ENCODE measurements at regions not wholly inside any gene's neighbourhood (a gene's known extent, or its start where the extent isn't known, plus 50 kb on each side); places are given as distances from the start of the nearest gene placed in this dataset.

DNA sequence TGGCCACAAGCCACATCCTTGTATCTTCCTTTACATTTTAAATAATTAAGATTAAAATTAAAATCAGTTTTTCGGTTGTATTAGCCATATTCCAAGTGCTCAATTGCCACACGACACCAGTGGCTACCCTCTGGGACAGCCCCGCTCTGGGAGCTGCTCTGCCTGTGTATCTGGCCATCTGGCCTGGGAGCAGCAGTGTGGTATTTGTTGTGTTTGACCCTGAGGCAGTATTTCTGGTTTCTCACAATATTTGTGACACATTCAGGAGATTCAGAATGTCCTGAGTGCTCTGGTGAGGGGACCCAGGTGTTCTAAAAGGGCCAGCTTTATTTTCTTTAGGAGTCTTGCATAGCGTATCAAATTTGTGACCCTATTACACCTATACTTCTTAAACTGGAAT is 179.0 kb downstream of the SUCLA2 start:
- Mint-ChIP-seq H3K27me3 (ENCODE audit: low read depth in 2 of 2) (no peaks in the 10 kb centered on the region), H3K9me3 (peaks cover 2 to 6% of the 10 kb centered on the region in 2 donors), H3K4me3 (no peak overlapping the region), H3K36me3 (no peaks in the 10 kb centered on the region), H3K27ac (no peak overlapping the region), H3K4me1 (no peaks in the 10 kb centered on the region)
- Histone ChIP-seq H3K4me3 (ENCODE audit: low read length) (no peak overlapping the region), H3K4me1 (ENCODE audit: control insufficient read depth, insufficient read depth, low read length) (no peaks in the 10 kb centered on the region), H3K27me3 (ENCODE audit: control insufficient read depth, insufficient read depth, low read length) (no peaks in the 10 kb centered on the region), H3K27ac (ENCODE audit: low read length) (no peak overlapping the region), H3K36me3 (ENCODE audit: control insufficient read depth, insufficient read depth, low read length) (no peaks in the 10 kb centered on the region), H3K9me3 (ENCODE audit: control insufficient read depth, insufficient read depth, low read length) (peaks cover 3% of the 10 kb centered on the region)
- intact Hi-C loops (cut with micrococcal nuclease) = no loop called here
- no peak for ATAC-seq
- DNase-seq = no peak
- TF ChIP-seq, protein P1, sequence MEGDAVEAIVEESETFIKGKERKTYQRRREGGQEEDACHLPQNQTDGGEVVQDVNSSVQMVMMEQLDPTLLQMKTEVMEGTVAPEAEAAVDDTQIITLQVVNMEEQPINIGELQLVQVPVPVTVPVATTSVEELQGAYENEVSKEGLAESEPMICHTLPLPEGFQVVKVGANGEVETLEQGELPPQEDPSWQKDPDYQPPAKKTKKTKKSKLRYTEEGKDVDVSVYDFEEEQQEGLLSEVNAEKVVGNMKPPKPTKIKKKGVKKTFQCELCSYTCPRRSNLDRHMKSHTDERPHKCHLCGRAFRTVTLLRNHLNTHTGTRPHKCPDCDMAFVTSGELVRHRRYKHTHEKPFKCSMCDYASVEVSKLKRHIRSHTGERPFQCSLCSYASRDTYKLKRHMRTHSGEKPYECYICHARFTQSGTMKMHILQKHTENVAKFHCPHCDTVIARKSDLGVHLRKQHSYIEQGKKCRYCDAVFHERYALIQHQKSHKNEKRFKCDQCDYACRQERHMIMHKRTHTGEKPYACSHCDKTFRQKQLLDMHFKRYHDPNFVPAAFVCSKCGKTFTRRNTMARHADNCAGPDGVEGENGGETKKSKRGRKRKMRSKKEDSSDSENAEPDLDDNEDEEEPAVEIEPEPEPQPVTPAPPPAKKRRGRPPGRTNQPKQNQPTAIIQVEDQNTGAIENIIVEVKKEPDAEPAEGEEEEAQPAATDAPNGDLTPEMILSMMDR (IDR thresholded peaks at IDR 0.05) = no peak
- WGBS (ENCODE audit: insufficient coverage) = 92% methylated on average over 4 of the region's 4 CpGs

DNA sequence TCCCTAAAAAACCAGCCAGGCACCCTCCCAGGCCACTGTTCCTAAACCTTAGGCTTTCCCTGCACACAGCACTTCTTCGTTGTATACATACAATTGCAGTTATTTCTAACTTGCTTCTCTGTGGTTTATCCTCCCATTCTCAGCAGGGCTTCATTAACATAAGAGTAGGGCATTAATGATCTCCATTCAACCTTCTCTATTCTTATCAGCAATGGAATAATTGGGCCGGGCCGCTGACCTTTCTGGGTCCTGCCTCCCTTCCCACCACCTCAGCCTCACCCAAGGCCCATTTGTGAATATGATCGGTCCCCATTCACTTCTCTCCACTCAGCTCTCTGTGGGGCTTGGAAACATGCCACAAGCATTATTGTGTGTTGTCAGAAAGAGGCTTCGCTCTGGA is 184.2 kb downstream of the SUCLA2 start:
- no peak overlapping the region for H3K4me3 Mint-ChIP-seq

DNA sequence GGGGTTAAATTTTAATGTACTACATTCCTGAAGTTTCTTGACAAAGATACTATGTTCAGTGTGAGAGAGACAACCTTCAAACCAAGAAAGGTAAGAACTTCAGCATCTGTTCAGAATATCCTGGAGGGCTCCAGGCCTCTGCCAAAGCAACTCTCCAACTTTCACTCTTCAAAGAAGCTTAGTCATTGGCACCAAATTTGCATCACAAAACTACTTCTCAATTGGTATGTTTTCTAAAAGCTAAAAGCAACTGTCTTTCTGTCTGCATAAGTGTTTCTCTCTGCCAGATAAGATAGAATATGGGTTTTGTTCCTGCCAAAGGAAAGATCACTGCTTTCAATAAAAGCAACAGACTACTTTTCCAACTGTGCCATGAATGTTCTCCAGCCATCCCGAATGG is 187.4 kb downstream of the SUCLA2 start:
- peaks cover 0 to 4% of the 10 kb centered on the region in 2 donors for H3K27me3 Mint-ChIP-seq (ENCODE audit: low read depth in 2 of 2)
- H3K4me3 Mint-ChIP-seq = no peak overlapping the region
- no peak overlapping the region for H3K4me3 ChIP-seq (ENCODE audit: low read length)
- ATAC-seq = no peak
- no peaks in the 10 kb centered on the region for H3K4me1 Mint-ChIP-seq
- TF ChIP-seq, protein P1 (IDR thresholded peaks at IDR 0.05) = no peak
- no peaks in the 10 kb centered on the region for H3K9me3 ChIP-seq (ENCODE audit: control insufficient read depth, insufficient read depth, low read length)
- no peaks in the 10 kb centered on the region for H3K9me3 Mint-ChIP-seq
- H3K4me1 ChIP-seq (ENCODE audit: control insufficient read depth, insufficient read depth, low read length) = no peaks in the 10 kb centered on the region
- no peak for DNase-seq
- no peaks in the 10 kb centered on the region for H3K36me3 Mint-ChIP-seq
- no peak overlapping the region for H3K27ac Mint-ChIP-seq
- intact Hi-C loops (cut with micrococcal nuclease) = no loop called here
- H3K27me3 ChIP-seq (ENCODE audit: control insufficient read depth, insufficient read depth, low read length) = no peaks in the 10 kb centered on the region
- H3K27ac ChIP-seq (ENCODE audit: low read length) = no peak overlapping the region
- 100% methylated on average over 1 of the region's 1 CpG for WGBS (ENCODE audit: insufficient coverage)
- no peaks in the 10 kb centered on the region for H3K36me3 ChIP-seq (ENCODE audit: control insufficient read depth, insufficient read depth, low read length)

More for the DNA sequence above, 184.2 kb downstream of the SUCLA2 start:
- no peaks in the 10 kb centered on the region for H3K9me3 Mint-ChIP-seq
- no peak overlapping the region for H3K27ac Mint-ChIP-seq
- 97% methylated on average over 4 of the region's 5 CpGs for WGBS (ENCODE audit: insufficient coverage)
- intact Hi-C loops (cut with micrococcal nuclease) = no loop called here
- no peaks in the 10 kb centered on the region for H3K4me1 Mint-ChIP-seq
- H3K36me3 ChIP-seq (ENCODE audit: control insufficient read depth, insufficient read depth, low read length) = no peaks in the 10 kb centered on the region
- no peaks in the 10 kb centered on the region for H3K36me3 Mint-ChIP-seq
- H3K27ac ChIP-seq (ENCODE audit: low read length) = no peak overlapping the region
- H3K9me3 ChIP-seq (ENCODE audit: control insufficient read depth, insufficient read depth, low read length) = no peaks in the 10 kb centered on the region
- no peaks in the 10 kb centered on the region for H3K4me1 ChIP-seq (ENCODE audit: control insufficient read depth, insufficient read depth, low read length)
- ATAC-seq = no peak
- no peak for DNase-seq
- H3K4me3 ChIP-seq (ENCODE audit: low read length) = no peak overlapping the region
- peaks cover 0 to 4% of the 10 kb centered on the region in 2 donors for H3K27me3 Mint-ChIP-seq (ENCODE audit: low read depth in 2 of 2)
- TF ChIP-seq, protein P1 (IDR thresholded peaks at IDR 0.05) = no peak
- no peaks in the 10 kb centered on the region for H3K27me3 ChIP-seq (ENCODE audit: control insufficient read depth, insufficient read depth, low read length)

DNA sequence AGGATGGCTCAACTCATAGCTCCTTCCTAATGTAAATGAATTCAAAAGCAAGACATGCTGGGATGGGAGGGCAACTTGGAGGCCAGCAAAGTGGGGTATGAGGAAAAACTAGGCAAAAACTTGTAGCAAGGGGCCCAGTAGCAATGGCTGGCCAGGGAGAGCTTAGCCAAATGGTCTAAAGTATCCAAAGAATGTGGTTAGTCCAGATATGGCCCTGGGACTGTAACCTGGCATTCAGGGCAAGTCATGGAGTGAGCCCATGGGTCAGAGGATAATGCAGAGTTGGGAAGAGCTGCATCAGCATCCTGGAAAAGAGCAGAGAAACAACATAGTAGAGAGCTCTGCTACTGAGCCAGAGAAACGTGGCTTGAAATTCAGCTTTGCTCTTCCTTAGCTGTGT is 191.7 kb downstream of the SUCLA2 start:
- peaks cover 0 to 4% of the 10 kb centered on the region in 2 donors for H3K27me3 Mint-ChIP-seq (ENCODE audit: low read depth in 2 of 2)
- H3K9me3 ChIP-seq (ENCODE audit: control insufficient read depth, insufficient read depth, low read length) = no peaks in the 10 kb centered on the region
- H3K9me3 Mint-ChIP-seq = no peaks in the 10 kb centered on the region
- H3K27ac Mint-ChIP-seq = no peak overlapping the region
- H3K4me3 Mint-ChIP-seq = no peak overlapping the region
- H3K4me1 ChIP-seq (ENCODE audit: control insufficient read depth, insufficient read depth, low read length) = no peaks in the 10 kb centered on the region
- no peaks in the 10 kb centered on the region for H3K27me3 ChIP-seq (ENCODE audit: control insufficient read depth, insufficient read depth, low read length)
- H3K36me3 Mint-ChIP-seq = no peaks in the 10 kb centered on the region
- intact Hi-C loops (cut with micrococcal nuclease) = no loop called here
- no peak for ATAC-seq
- H3K27ac ChIP-seq (ENCODE audit: low read length) = no peak overlapping the region
- 85% methylated on average over 1 of the region's 1 CpG for WGBS (ENCODE audit: insufficient coverage)
- H3K4me3 ChIP-seq (ENCODE audit: low read length) = no peak overlapping the region
- H3K36me3 ChIP-seq (ENCODE audit: control insufficient read depth, insufficient read depth, low read length) = no peaks in the 10 kb centered on the region
- TF ChIP-seq, protein P1 (IDR thresholded peaks at IDR 0.05) = no peak
- no peaks in the 10 kb centered on the region for H3K4me1 Mint-ChIP-seq
- no peak for DNase-seq
